ENCODE measurements at regions not wholly inside any gene's neighbourhood (a gene's known extent, or its start where the extent isn't known, plus 50 kb on each side); places are given as distances from the start of the nearest gene placed in this dataset.

- Histone ChIP-seq H3K4me3 (ENCODE audit: low read depth in 1 of 2, low read length in 1 of 2) (no peak overlapping the region), H3K27ac (no peak overlapping the region), H3K36me3 (no peaks in the 10 kb centered on the region), H3K4me1 (ENCODE audit: control insufficient read depth in 1 of 2, insufficient read depth in 1 of 2, low read depth in 1 of 2, low read length in 1 of 2) (no peaks in the 10 kb centered on the region), H3K27me3 (no peaks in the 10 kb centered on the region), H3K9me3 (no peaks in the 10 kb centered on the region)
- TF ChIP-seq CTCF (IDR thresholded peaks at IDR 0.05), result no peak
These were observed 94.0 kb downstream of the GLI2 start for GRCh38 chr2:120829633-120830025.

GRCh38 chr2:120830096-120830830 lies 94.6 kb downstream of the GLI2 start:
- Histone ChIP-seq H3K27ac (no peak overlapping the region), H3K4me1 (ENCODE audit: control insufficient read depth in 1 of 2, insufficient read depth in 1 of 2, low read depth in 1 of 2, low read length in 1 of 2) (no peaks in the 10 kb centered on the region)
- TF ChIP-seq CTCF (IDR thresholded peaks at IDR 0.05), result no peak

GRCh38 chr2:120831086-120831485 lies 95.4 kb downstream of the GLI2 start:
- no peaks in the 10 kb centered on the region for H3K4me1 ChIP-seq (ENCODE audit: control insufficient read depth in 1 of 2, insufficient read depth in 1 of 2, low read depth in 1 of 2, low read length in 1 of 2)

More at GRCh38 chr2:120830096-120830830, 94.6 kb downstream of the GLI2 start:
- Histone ChIP-seq H3K36me3 (no peaks in the 10 kb centered on the region), H3K9me3 (no peaks in the 10 kb centered on the region), H3K27me3 (no peaks in the 10 kb centered on the region), H3K4me3 (ENCODE audit: low read depth in 1 of 2, low read length in 1 of 2) (no peak overlapping the region)

GRCh38 chr2:120831891-120832290 lies 96.2 kb downstream of the GLI2 start:
- Histone ChIP-seq H3K27ac (no peak overlapping the region), H3K9me3 (no peaks in the 10 kb centered on the region), H3K36me3 (no peaks in the 10 kb centered on the region), H3K4me1 (ENCODE audit: control insufficient read depth in 1 of 2, insufficient read depth in 1 of 2, low read depth in 1 of 2, low read length in 1 of 2) (no peaks in the 10 kb centered on the region), H3K27me3 (no peaks in the 10 kb centered on the region), H3K4me3 (ENCODE audit: low read depth in 1 of 2, low read length in 1 of 2) (no peak overlapping the region)
- no peak for TF ChIP-seq CTCF (IDR thresholded peaks at IDR 0.05)

More at GRCh38 chr2:120831086-120831485, 95.4 kb downstream of the GLI2 start:
- H3K4me3 ChIP-seq (ENCODE audit: low read depth in 1 of 2, low read length in 1 of 2), result no peak overlapping the region
- no peaks in the 10 kb centered on the region for H3K36me3 ChIP-seq
- H3K9me3 ChIP-seq, result no peaks in the 10 kb centered on the region
- H3K27ac ChIP-seq, result no peak overlapping the region
- H3K27me3 ChIP-seq, result no peaks in the 10 kb centered on the region
- TF ChIP-seq CTCF (IDR thresholded peaks at IDR 0.05), result no peak

- Histone ChIP-seq H3K4me3 (ENCODE audit: low read depth in 1 of 2, low read length in 1 of 2) (no peak overlapping the region), H3K36me3 (no peaks in the 10 kb centered on the region), H3K4me1 (ENCODE audit: control insufficient read depth in 1 of 2, insufficient read depth in 1 of 2, low read depth in 1 of 2, low read length in 1 of 2) (no peaks in the 10 kb centered on the region), H3K27me3 (no peaks in the 10 kb centered on the region), H3K27ac (no peak overlapping the region), H3K9me3 (no peaks in the 10 kb centered on the region)
- no peak for TF ChIP-seq CTCF (IDR thresholded peaks at IDR 0.05)
These were observed 96.8 kb downstream of the GLI2 start for GRCh38 chr2:120832296-120833070.
